Lung (tissue), 11 donors: ENCODE measurements at regions not wholly inside any gene's neighbourhood (a gene's known extent, or its start where the extent isn't known, plus 50 kb on each side); places are given as distances from the start of the nearest gene placed in this dataset.

Experiments used
- ATAC-seq: fragments of 200-7000 bp; cut with Tn5 transposase; one replicate; pipeline ENCODE4 v1.9.1; 2020; ENCODE audit warnings: moderate number of reproducible peaks; ENCODE audit not compliant: insufficient read depth, low FRiP score
- DNase-seq, 3 donors: peaks; one replicate each; pipeline ENCODE4 v3.0.0-alpha.2; 2013 to 2017
- H3K27ac ChIP-seq, 2 donors: one replicate each; pipeline ENCODE4 v1.5.1; 2013; ENCODE audit warnings: mild to moderate bottlenecking in 2 of 2, moderate library complexity in 2 of 2, control low read depth in 1 of 2, inconsistent platforms in 1 of 2, low read depth in 1 of 2, low read length in 1 of 2
- H3K27me3 ChIP-seq, 3 donors: one replicate each; pipeline ENCODE4 v1.5.1; 2013; ENCODE audit warnings: low read length in 2 of 3; ENCODE audit not compliant: control insufficient read depth in 3 of 3, insufficient read depth in 3 of 3
- H3K36me3 ChIP-seq, 4 donors: one replicate each; pipeline ENCODE4 v1.5.1; 2013; ENCODE audit warnings: low read length in 4 of 4, mild to moderate bottlenecking in 1 of 4, moderate library complexity in 1 of 4; ENCODE audit not compliant: control insufficient read depth in 4 of 4, insufficient read depth in 4 of 4
- H3K4me1 ChIP-seq, 5 donors: one replicate each; pipeline ENCODE4 v1.5.1; 2013; ENCODE audit warnings: low read length in 5 of 5, mild to moderate bottlenecking in 2 of 5, moderate library complexity in 1 of 5; ENCODE audit not compliant: control insufficient read depth in 5 of 5, insufficient read depth in 5 of 5
- H3K4me3 ChIP-seq: one replicate; pipeline ENCODE4 v1.5.1; 2013; ENCODE audit warnings: mild to moderate bottlenecking, control low read depth, moderate library complexity
- H3K9ac ChIP-seq, 2 donors: one replicate each; pipeline ENCODE4 v1.5.1; 2013; ENCODE audit warnings: low read length in 2 of 2, control low read depth in 1 of 2; ENCODE audit not compliant: insufficient read depth in 1 of 2
- H3K9me3 ChIP-seq, 4 donors: one replicate each; pipeline ENCODE4 v1.5.1; 2013; ENCODE audit warnings: low read length in 3 of 4, mild to moderate bottlenecking in 1 of 4, moderate library complexity in 1 of 4; ENCODE audit not compliant: control insufficient read depth in 4 of 4, insufficient read depth in 3 of 4
- WGBS, 2 donors: extraction: QIAGEN DNeasy Blood & Tissue Kit; methylation state at CpG; one replicate each; pipeline ENCODE4 v1.1.7; 2013; 5-methylcytosine and 5-hydroxymethylcytosine counted together
- TF ChIP-seq, protein P1 (sequence below): IDR thresholded peaks from 2 replicates; pipeline ENCODE4 v1.5.1; 2012; ENCODE audit warnings: mild to moderate bottlenecking; ENCODE audit errors: control extremely low read depth, extremely low read depth
- donor health status: control.
- donor health status: control.
- donor health status: Bipolar disorder and iron deficiency.
- donor health status: healthy.
- donor health status: DM: yes; HTN: yes; CAD: no.

DNA sequence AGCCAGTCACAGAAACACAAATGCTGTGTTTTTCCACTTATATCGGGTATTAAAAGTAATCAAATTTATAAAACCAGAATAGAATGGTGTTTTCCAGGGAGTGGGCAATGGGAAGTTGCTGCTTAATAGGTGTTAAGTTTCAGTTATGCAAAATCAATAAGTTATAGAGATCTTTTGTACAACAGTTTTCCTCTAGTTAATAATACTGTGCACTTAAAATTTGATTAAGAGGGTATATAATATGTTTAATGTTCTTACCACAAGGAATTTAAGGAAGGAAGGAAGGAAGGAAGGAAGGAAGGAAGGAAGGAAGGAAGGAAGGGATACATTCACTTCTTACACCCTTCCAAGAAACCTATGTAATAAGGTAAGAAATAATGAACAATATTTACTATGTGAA is 867.7 kb upstream of the CDH6 start:
- ATAC-seq (no peak), DNase-seq (no peak)
- 89 to 94% methylated on average over 1 of the region's 1 CpG for WGBS, 2 donors
- Histone ChIP-seq H3K4me3 (no peak overlapping the region), H3K4me1 (no peaks in the 10 kb centered on the region), H3K27ac (no peak overlapping the region), H3K9ac (no peak overlapping the region), H3K9me3 (no peaks in the 10 kb centered on the region), H3K27me3 (no peaks in the 10 kb centered on the region), H3K36me3 (no peaks in the 10 kb centered on the region)
- TF ChIP-seq, protein P1, sequence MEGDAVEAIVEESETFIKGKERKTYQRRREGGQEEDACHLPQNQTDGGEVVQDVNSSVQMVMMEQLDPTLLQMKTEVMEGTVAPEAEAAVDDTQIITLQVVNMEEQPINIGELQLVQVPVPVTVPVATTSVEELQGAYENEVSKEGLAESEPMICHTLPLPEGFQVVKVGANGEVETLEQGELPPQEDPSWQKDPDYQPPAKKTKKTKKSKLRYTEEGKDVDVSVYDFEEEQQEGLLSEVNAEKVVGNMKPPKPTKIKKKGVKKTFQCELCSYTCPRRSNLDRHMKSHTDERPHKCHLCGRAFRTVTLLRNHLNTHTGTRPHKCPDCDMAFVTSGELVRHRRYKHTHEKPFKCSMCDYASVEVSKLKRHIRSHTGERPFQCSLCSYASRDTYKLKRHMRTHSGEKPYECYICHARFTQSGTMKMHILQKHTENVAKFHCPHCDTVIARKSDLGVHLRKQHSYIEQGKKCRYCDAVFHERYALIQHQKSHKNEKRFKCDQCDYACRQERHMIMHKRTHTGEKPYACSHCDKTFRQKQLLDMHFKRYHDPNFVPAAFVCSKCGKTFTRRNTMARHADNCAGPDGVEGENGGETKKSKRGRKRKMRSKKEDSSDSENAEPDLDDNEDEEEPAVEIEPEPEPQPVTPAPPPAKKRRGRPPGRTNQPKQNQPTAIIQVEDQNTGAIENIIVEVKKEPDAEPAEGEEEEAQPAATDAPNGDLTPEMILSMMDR, result no peak

DNA sequence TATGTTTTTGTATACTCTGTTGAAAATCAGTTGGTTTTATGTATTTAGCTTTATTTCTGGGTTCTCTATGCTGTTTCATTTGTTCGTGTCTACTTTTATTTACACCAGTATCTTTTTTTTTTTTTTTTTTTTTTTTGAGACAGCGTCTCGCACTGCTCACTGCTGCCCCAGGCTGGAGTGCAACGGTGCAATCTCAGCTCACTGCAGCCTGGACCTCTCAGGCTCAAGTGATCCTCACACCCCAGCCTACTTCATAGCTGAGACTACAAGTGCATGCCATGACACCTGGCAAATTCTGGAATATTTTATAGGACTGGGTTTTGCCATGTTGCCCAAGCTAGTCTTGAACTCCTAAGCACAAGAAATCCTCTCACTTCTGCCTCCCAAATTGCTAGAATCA is 869.4 kb upstream of the CDH6 start:
- TF ChIP-seq, protein P1, result no peak
- no peak for ATAC-seq
- Histone ChIP-seq H3K27me3 (no peaks in the 10 kb centered on the region), H3K36me3 (no peaks in the 10 kb centered on the region), H3K27ac (no peak overlapping the region), H3K4me1 (no peaks in the 10 kb centered on the region), H3K4me3 (no peak overlapping the region), H3K9me3 (no peaks in the 10 kb centered on the region), H3K9ac (no peak overlapping the region)
- WGBS, 2 donors, result 62 to 64% methylated on average over 4 of the region's 4 CpGs
- peak in 1 of 3 donors; percentile 8 for DNase-seq

DNA sequence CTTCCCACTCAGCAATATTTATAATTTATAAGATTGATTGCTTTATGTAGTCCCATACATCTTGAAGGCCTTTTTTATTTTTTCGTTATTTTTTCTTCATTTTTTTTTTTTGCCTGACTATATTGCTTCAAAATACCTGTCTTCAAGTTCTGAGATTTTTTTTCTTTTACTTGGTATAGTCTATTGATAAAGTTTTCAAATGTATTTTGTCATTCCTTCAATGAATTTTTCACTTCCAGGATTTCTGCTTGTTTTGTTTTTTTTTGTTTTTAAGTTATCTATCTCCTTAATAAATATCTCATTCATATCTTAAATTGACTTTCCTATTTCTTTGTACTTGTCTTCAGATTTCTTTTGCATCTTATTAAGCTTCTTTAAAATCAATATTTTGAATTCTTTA is 905.6 kb upstream of the CDH6 start:
- H3K27me3 ChIP-seq, result no peaks in the 10 kb centered on the region
- no peak overlapping the region for H3K4me3 ChIP-seq
- no peaks in the 10 kb centered on the region for H3K36me3 ChIP-seq
- H3K9me3 ChIP-seq, result peaks cover 0 to 13% (median 8%) of the 10 kb centered on the region in 4 donors
- DNase-seq, result no peak
- 74 to 76% methylated on average over 1 of the region's 1 CpG for WGBS, 2 donors
- no peaks in the 10 kb centered on the region for H3K4me1 ChIP-seq
- no peak overlapping the region for H3K27ac ChIP-seq
- no peak for ATAC-seq
- TF ChIP-seq, protein P1, result no peak
- H3K9ac ChIP-seq, result no peak overlapping the region

DNA sequence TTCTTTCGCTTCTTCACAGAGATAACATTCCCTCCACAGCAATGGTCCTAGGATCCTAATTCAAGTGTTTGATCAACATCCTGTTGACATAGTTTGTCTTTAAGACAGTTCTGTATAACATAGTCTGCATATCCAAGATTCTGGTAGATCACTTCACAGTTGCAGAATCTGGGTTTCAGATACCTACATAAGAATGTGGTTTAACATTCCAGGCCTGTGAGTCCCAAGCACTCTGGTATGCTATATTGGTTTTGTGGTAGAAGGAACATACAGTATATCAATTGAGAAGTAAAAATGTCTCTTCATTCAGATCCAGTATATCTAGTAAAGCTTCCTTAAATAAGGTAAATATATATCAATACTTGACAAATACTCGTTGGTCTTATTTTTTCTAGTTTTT is 914.2 kb upstream of the CDH6 start:
- Histone ChIP-seq H3K4me3 (no peak overlapping the region), H3K9ac (no peak overlapping the region), H3K27ac (no peak overlapping the region), H3K9me3 (peaks cover 0 to 2% (median 1%) of the 10 kb centered on the region in 4 donors), H3K36me3 (no peaks in the 10 kb centered on the region), H3K4me1 (no peaks in the 10 kb centered on the region), H3K27me3 (no peaks in the 10 kb centered on the region)
- DNase-seq, result no peak
- TF ChIP-seq, protein P1, result no peak
- 80 to 84% methylated on average over 2 of the region's 2 CpGs for WGBS, 2 donors
- no peak for ATAC-seq
